Mammary epithelial cell (primary cell): ENCODE measurements at regions not wholly inside any gene's neighbourhood (a gene's known extent, or its start where the extent isn't known, plus 50 kb on each side); places are given as distances from the start of the nearest gene placed in this dataset.

Source experiments
- CTCF ChIP-seq, 2 donors: IDR thresholded peaks in 1 of 2; conservative IDR thresholded peaks in 1 of 2; 2 replicates each; pipeline ENCODE4 v1.5.1; 2011 to 2012; ENCODE audit warnings: inconsistent platforms in 2 of 2, low read length in 2 of 2, mild to moderate bottlenecking in 2 of 2, control low read depth in 1 of 2, low read depth in 1 of 2; ENCODE audit not compliant: insufficient read depth in 1 of 2; ENCODE audit errors: extremely low read depth in 1 of 2
- EZH2 ChIP-seq: IDR thresholded peaks from 2 replicates; pipeline ENCODE4 v1.6.1; 2012; ENCODE audit warnings: low read length, inconsistent platforms, borderline replicate concordance

GRCh38 chr13:90374168-90374567, 973.3 kb upstream of the MIR17HG start:
- TF ChIP-seq CTCF (conservative IDR thresholded peaks at IDR 0.05 in 1 of 2, IDR thresholded peaks at IDR 0.05 in 1 of 2; ENCODE audit: extremely low read depth in 1 of 2, insufficient read depth in 1 of 2, low read depth in 1 of 2, low read length in 2 of 2) (no peak), EZH2 (no peak)
